Urinary bladder (tissue), 3 donors: ENCODE measurements at regions not wholly inside any gene's neighbourhood (a gene's known extent, or its start where the extent isn't known, plus 50 kb on each side); places are given as distances from the start of the nearest gene placed in this dataset.

Source experiments
- DNase-seq: peaks from one replicate; pipeline ENCODE4 v3.0.0-alpha.2; 2015; ENCODE audit errors: extremely low spot score
- H3K27ac ChIP-seq: one replicate; pipeline ENCODE4 v1.5.1; 2013; ENCODE audit warnings: low read depth, mild to moderate bottlenecking, moderate library complexity
- H3K36me3 ChIP-seq: one replicate; pipeline ENCODE4 v1.6.1; 2013; ENCODE audit warnings: mild to moderate bottlenecking, moderate library complexity; ENCODE audit not compliant: insufficient read depth
- H3K4me1 ChIP-seq: one replicate; pipeline ENCODE4 v1.6.1; 2013; ENCODE audit warnings: mild to moderate bottlenecking, moderate library complexity; ENCODE audit not compliant: insufficient read depth
- H3K4me3 ChIP-seq: one replicate; pipeline ENCODE4 v1.5.1; 2013; ENCODE audit warnings: low read depth, low read length
- WGBS: extraction: QIAGEN DNeasy Blood & Tissue Kit; methylation state at CpG from one replicate; pipeline ENCODE4 v1.1.7; 2013; 5-methylcytosine and 5-hydroxymethylcytosine counted together
- donor health status: healthy with polysubstance abuse.
- donor health status: healthy.

GRCh38 chr15:98363955-98364354 is 284.4 kb upstream of the IGF1R start:
- Histone ChIP-seq H3K4me3 (no peak overlapping the region), H3K27ac (no peak overlapping the region), H3K4me1 (no peaks in the 10 kb centered on the region), H3K36me3 (no peaks in the 10 kb centered on the region)
- WGBS: 43% methylated on average over 6 of the region's 6 CpGs
- no peak for DNase-seq

GRCh38 chr15:98369081-98369716 is 279.1 kb upstream of the IGF1R start:
- no peak overlapping the region for H3K27ac ChIP-seq
- H3K4me1 ChIP-seq: no peaks in the 10 kb centered on the region
- H3K4me3 ChIP-seq: no peak overlapping the region
- no peak for DNase-seq
- WGBS: 41% methylated on average over 3 of the region's 3 CpGs
- no peaks in the 10 kb centered on the region for H3K36me3 ChIP-seq

DNA sequence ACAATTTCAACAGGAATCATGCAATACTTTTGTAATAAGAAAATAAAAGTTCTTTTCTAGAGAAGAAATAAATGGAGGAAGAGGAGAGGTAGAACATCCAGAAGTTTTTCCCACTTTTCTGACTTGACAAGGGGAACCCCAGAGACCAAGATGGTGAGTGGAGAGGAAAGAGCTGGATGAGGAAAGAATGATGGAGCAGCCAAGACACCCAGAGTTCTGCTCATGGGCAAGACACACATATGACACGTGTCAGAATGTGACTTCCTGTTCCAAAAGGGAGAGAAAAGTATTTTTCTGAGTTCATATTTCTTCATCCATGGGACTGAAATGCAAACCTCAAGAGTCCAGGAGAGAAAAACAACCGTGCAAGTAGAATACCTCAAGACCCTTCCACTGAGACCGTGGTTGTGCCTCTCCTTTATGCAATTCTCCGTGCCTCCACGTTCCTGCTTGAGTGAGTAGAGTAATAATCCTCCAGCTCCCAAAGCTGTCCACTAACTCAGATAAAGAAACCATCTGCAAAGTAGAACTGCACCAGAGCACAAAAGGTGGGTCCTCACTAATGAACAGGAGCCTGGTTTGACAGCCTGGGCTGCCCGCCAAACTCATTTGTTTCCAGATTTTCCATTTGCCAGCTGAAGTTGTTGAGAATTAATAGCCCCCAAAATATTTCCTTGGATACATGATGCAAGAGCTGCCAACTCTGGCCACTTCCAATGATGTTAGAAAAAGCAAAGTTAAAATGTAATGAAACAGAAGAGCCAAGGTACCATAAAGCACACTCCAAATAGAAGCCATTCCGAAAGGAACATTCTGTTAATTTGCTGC is 272.6 kb upstream of the IGF1R start:
- Histone ChIP-seq H3K27ac (no peak overlapping the region), H3K36me3 (no peaks in the 10 kb centered on the region), H3K4me1 (no peaks in the 10 kb centered on the region), H3K4me3 (no peak overlapping the region)
- WGBS: 60% methylated on average over 7 of the region's 7 CpGs
- peak; percentile 42 for DNase-seq

GRCh38 chr15:98380721-98381120 is 267.6 kb upstream of the IGF1R start:
- no peaks in the 10 kb centered on the region for H3K36me3 ChIP-seq
- H3K4me1 ChIP-seq: no peaks in the 10 kb centered on the region
- DNase-seq: no peak
- H3K27ac ChIP-seq: no peak overlapping the region
- H3K4me3 ChIP-seq: no peak overlapping the region
- WGBS: 73% methylated on average over 3 of the region's 3 CpGs

GRCh38 chr15:98381446-98381845 is 266.9 kb upstream of the IGF1R start:
- Histone ChIP-seq H3K4me3 (no peak overlapping the region), H3K4me1 (no peaks in the 10 kb centered on the region), H3K36me3 (no peaks in the 10 kb centered on the region), H3K27ac (no peak overlapping the region)
- DNase-seq: no peak
- WGBS: 79% methylated on average over 2 of the region's 2 CpGs

- no peaks in the 10 kb centered on the region for H3K36me3 ChIP-seq
- H3K4me1 ChIP-seq: no peaks in the 10 kb centered on the region
- H3K4me3 ChIP-seq: no peak overlapping the region
- DNase-seq: no peak
- 55% methylated on average over 6 of the region's 6 CpGs for WGBS
- H3K27ac ChIP-seq: no peak overlapping the region
Measured at GRCh38 chr15:98382139-98382538, 266.2 kb upstream of the IGF1R start.

- Histone ChIP-seq H3K4me1 (no peaks in the 10 kb centered on the region), H3K27ac (no peak overlapping the region), H3K4me3 (no peak overlapping the region), H3K36me3 (no peaks in the 10 kb centered on the region)
- no peak for DNase-seq
- 79% methylated on average over 2 of the region's 2 CpGs for WGBS
Measured at GRCh38 chr15:98383571-98383970, 264.8 kb upstream of the IGF1R start.

GRCh38 chr15:98384328-98385029 is 263.9 kb upstream of the IGF1R start:
- H3K36me3 ChIP-seq: no peaks in the 10 kb centered on the region
- no peak overlapping the region for H3K27ac ChIP-seq
- no peaks in the 10 kb centered on the region for H3K4me1 ChIP-seq
- no peak for DNase-seq
- H3K4me3 ChIP-seq: no peak overlapping the region
- WGBS: 51% methylated on average over 9 of the region's 9 CpGs

- Histone ChIP-seq H3K27ac (no peak overlapping the region), H3K4me3 (no peak overlapping the region), H3K4me1 (no peaks in the 10 kb centered on the region), H3K36me3 (no peaks in the 10 kb centered on the region)
- DNase-seq: no peak
- WGBS: 79% methylated on average over 11 of the region's 11 CpGs
Measured at GRCh38 chr15:98385752-98386381, 262.5 kb upstream of the IGF1R start.

GRCh38 chr15:98386561-98386960 is 261.8 kb upstream of the IGF1R start:
- no peak for DNase-seq
- Histone ChIP-seq H3K27ac (no peak overlapping the region), H3K36me3 (no peaks in the 10 kb centered on the region), H3K4me1 (no peaks in the 10 kb centered on the region), H3K4me3 (no peak overlapping the region)
- WGBS: 81% methylated on average over 8 of the region's 8 CpGs

- DNase-seq: no peak
- no peak overlapping the region for H3K4me3 ChIP-seq
- no peak overlapping the region for H3K27ac ChIP-seq
- H3K4me1 ChIP-seq: no peaks in the 10 kb centered on the region
- no peaks in the 10 kb centered on the region for H3K36me3 ChIP-seq
- 55% methylated on average over 2 of the region's 2 CpGs for WGBS
Measured at GRCh38 chr15:98387866-98388265, 260.5 kb upstream of the IGF1R start.

GRCh38 chr15:98390946-98391530 is 257.3 kb upstream of the IGF1R start:
- Histone ChIP-seq H3K4me3 (no peak overlapping the region), H3K36me3 (no peaks in the 10 kb centered on the region), H3K4me1 (no peaks in the 10 kb centered on the region), H3K27ac (no peak overlapping the region)
- no peak for DNase-seq
- 85% methylated on average over 7 of the region's 7 CpGs for WGBS

DNA sequence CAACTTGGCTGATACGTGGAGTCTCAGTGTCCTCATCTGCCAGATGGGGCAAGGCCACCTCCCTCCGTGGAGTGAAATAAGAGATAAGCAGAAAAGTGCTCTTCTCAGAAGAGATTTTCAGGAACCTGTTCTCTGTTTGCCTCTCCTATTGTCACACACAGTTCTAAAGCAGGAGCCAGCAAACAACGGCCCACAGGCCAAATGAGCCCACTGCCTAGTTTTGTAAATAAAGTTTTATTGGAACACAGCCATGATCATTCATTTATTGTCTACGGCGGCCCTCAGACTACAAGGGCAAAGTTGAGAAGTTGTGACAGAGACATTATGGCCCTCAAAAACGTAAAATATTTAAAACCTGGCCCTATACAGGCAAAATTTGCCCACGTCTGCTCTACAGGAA is 256.8 kb upstream of the IGF1R start:
- WGBS: 82% methylated on average over 7 of the region's 7 CpGs
- H3K36me3 ChIP-seq: no peaks in the 10 kb centered on the region
- no peak for DNase-seq
- H3K4me3 ChIP-seq: no peak overlapping the region
- no peak overlapping the region for H3K27ac ChIP-seq
- H3K4me1 ChIP-seq: no peaks in the 10 kb centered on the region
